HEK293T (cell line): ENCODE measurements at regions not wholly inside any gene's neighbourhood (a gene's known extent, or its start where the extent isn't known, plus 50 kb on each side); places are given as distances from the start of the nearest gene placed in this dataset.

Experiments
- CTCF ChIA-PET: fragments of 350-600 bp; formaldehyde crosslinking; extraction: SDS; loops from one replicate; lab custom pipeline; 2021; ENCODE audit warnings: antibody characterized with exemption, inconsistent platforms; lab: Yijun Ruan, JAX
- POLR2A ChIA-PET: fragments of 350-600 bp; formaldehyde crosslinking; extraction: SDS; loops from one replicate; lab custom pipeline; 2020; ENCODE audit warnings: antibody characterized with exemption, inconsistent platforms; lab: Yijun Ruan, JAX
- DNase-seq: peaks from one replicate; pipeline ENCODE4 v3.0.0; 2012; ENCODE audit warnings: mixed read lengths; ENCODE audit errors: extremely low spot score
- ARNT ChIP-seq: fragments of 450-650 bp; IDR thresholded peaks from 2 replicates; pipeline ENCODE4 v1.6.1; 2017; ENCODE audit warnings: mild to moderate bottlenecking
- BHLHE40 ChIP-seq: fragments of 450-650 bp; IDR thresholded peaks from 2 replicates; pipeline ENCODE4 v1.6.1; 2016; ENCODE audit warnings: mild to moderate bottlenecking, moderate library complexity, borderline replicate concordance
- CTBP1 ChIP-seq: fragments of 450-650 bp; IDR thresholded peaks from 2 replicates; pipeline ENCODE4 v1.6.1; 2016; ENCODE audit warnings: borderline replicate concordance
- ELF4 ChIP-seq: fragments of 450-650 bp; IDR thresholded peaks from 2 replicates; pipeline ENCODE4 v1.6.1; 2017; ENCODE audit warnings: antibody characterized with exemption
- FOXA1 ChIP-seq: fragments of 450-650 bp; IDR thresholded peaks from 2 replicates; pipeline ENCODE4 v1.6.1; 2016; ENCODE audit warnings: mild to moderate bottlenecking
- FOXK2 ChIP-seq: fragments of 450-650 bp; IDR thresholded peaks from 2 replicates; pipeline ENCODE4 v1.6.1; 2016; ENCODE audit warnings: mild to moderate bottlenecking
- FOXM1 ChIP-seq: fragments of 450-650 bp; IDR thresholded peaks from 2 replicates; pipeline ENCODE4 v1.6.1; 2017; ENCODE audit warnings: mild to moderate bottlenecking, borderline replicate concordance
- HDGF ChIP-seq: fragments of 450-650 bp; IDR thresholded peaks from 2 replicates; pipeline ENCODE4 v1.6.1; 2017; ENCODE audit warnings: antibody characterized with exemption, borderline replicate concordance
- L3MBTL2 ChIP-seq: fragments of 450-650 bp; conservative IDR thresholded peaks from 2 replicates; pipeline ENCODE4 v1.6.1; 2016; ENCODE audit warnings: mild to moderate bottlenecking
- LEF1 ChIP-seq: fragments of 450-650 bp; IDR thresholded peaks from 2 replicates; pipeline ENCODE4 v1.6.1; 2017; ENCODE audit warnings: mild to moderate bottlenecking, borderline replicate concordance
- NFRKB ChIP-seq: fragments of 450-650 bp; IDR thresholded peaks from 2 replicates; pipeline ENCODE4 v1.6.1; 2016; ENCODE audit warnings: mild to moderate bottlenecking, moderate library complexity
- SP1 ChIP-seq: fragments of 450-650 bp; IDR thresholded peaks from 2 replicates; pipeline ENCODE4 v1.6.1; 2017
- SUZ12 ChIP-seq: fragments of 450-650 bp; IDR thresholded peaks from 2 replicates; pipeline ENCODE4 v1.6.1; 2016; ENCODE audit warnings: mild to moderate bottlenecking
- TARDBP ChIP-seq: fragments of 450-650 bp; IDR thresholded peaks from 2 replicates; pipeline ENCODE4 v1.6.1; 2016
- ZNF384 ChIP-seq: fragments of 450-650 bp; IDR thresholded peaks from 2 replicates; pipeline ENCODE4 v1.6.1; 2016
- TF ChIP-seq, protein P1 (sequence below): fragments of 450-650 bp; IDR thresholded peaks from 2 replicates; pipeline ENCODE4 v1.6.1; 2016

DNA sequence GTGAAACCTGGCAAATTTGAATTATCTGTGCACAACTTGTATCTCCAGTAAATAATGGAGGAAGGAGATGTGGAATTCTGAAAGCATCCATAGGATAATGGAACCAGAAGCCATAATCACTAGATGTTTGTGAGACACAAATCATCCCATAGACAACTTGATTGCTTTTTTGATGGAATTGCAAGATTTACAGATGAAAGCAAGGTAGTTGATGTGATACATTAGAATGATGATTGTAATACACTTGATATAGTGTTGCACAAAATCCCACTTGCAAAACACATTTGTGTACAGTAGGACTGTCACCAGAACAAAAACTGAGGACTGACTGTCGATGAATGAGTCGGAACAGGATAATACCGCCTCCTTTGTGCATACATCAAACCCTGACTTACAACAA, 178.3 kb downstream of the IRS2 start:
- DNase-seq = no peak
- TF ChIP-seq TARDBP (no peak), SP1 (no peak), FOXK2 (no peak), FOXM1 (no peak), HDGF (no peak), SUZ12 (no peak)
- TF ChIP-seq, protein P1, sequence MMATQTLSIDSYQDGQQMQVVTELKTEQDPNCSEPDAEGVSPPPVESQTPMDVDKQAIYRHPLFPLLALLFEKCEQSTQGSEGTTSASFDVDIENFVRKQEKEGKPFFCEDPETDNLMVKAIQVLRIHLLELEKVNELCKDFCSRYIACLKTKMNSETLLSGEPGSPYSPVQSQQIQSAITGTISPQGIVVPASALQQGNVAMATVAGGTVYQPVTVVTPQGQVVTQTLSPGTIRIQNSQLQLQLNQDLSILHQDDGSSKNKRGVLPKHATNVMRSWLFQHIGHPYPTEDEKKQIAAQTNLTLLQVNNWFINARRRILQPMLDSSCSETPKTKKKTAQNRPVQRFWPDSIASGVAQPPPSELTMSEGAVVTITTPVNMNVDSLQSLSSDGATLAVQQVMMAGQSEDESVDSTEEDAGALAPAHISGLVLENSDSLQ = no peak
- ChIA-PET CTCF (no interaction called here), POLR2A (no interaction called here)

DNA sequence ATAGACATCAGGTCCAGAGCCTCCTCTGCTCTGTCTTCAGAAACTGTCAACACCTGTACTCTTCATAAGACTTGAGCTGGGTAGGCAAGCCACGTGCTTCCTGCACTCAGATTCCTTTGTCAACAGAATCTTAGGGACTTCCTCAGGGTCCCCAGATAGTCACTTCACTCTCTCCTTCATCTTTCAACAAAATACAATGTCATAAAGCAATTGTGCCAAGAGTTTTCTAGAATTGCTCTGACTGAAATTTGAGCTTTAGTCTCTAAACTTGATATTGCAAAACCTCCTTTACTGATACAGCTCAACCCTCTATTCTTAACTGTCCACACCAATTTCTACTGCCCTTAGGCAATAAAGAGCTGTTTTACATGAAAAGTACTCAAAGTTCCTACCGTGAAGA, 179.9 kb downstream of the IRS2 start:
- CTCF ChIA-PET = no interaction called here
- POLR2A ChIA-PET = no interaction called here
- TF ChIP-seq ZNF384 (no peak), SUZ12 (no peak), BHLHE40 (no peak), SP1 (no peak), HDGF (no peak), ELF4 (no peak), CTBP1 (no peak), L3MBTL2 (no peak), TARDBP (no peak), LEF1 (no peak), ARNT (no peak), NFRKB (no peak), FOXM1 (no peak), FOXK2 (no peak), FOXA1 (no peak)
- TF ChIP-seq, protein P1 = no peak
- DNase-seq = no peak

DNA sequence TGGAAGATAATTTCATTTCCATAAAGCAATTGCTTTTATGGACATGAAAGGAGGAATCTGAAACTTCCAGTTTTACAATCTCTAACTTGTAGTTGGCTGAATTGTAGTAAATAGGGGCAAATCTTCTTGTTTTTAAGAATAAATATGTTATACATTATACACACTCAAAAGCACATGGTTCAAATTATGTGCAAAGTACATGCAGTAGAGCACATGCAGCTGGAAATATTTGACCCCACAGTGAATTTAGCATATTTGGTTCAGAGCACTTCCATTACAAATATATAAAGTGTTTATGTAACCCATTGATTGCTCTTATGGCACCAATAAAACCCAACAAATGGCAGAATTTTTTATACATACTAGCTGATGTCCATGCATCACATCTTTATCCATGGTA, 180.5 kb downstream of the IRS2 start:
- CTCF ChIA-PET = no interaction called here
- TF ChIP-seq HDGF (no peak), SP1 (no peak), L3MBTL2 (no peak), SUZ12 (no peak), ELF4 (no peak), ARNT (no peak), FOXK2 (no peak), TARDBP (no peak), FOXA1 (no peak), ZNF384 (no peak), CTBP1 (no peak), BHLHE40 (no peak), NFRKB (no peak), FOXM1 (no peak), LEF1 (no peak)
- TF ChIP-seq, protein P1 = no peak
- POLR2A ChIA-PET = no interaction called here
- DNase-seq = no peak

DNA sequence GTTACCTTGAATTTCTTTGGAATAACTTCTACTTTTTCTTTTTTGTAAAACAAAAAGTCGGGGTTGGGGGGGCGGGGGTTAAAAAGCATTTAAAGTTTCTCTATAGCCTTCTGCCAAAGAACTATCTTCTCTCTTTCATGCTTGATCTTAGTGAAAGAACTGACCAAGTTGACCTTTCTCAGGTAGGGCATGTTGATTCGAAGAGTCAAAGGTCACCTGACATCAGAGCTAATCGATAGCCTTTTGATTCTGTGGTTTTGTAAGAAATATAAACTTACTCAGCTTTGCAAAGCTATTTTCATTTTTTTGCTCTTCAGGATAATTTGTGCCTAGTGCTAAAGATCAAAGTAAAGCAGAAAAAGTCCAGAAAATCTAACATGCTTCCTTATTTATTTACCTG, 181.5 kb downstream of the IRS2 start:
- no peak for TF ChIP-seq TARDBP
- no peak for TF ChIP-seq ARNT
- no peak for TF ChIP-seq CTBP1
- TF ChIP-seq SP1 = no peak
- TF ChIP-seq L3MBTL2 = no peak
- TF ChIP-seq HDGF = no peak
- no peak for TF ChIP-seq FOXM1
- no peak for TF ChIP-seq ELF4
- no peak for TF ChIP-seq SUZ12
- TF ChIP-seq FOXA1 = no peak
- TF ChIP-seq, protein P1 = no peak
- TF ChIP-seq BHLHE40 = no peak
- no peak for TF ChIP-seq ZNF384
- TF ChIP-seq FOXK2 = no peak
- TF ChIP-seq LEF1 = no peak
- no peak for TF ChIP-seq NFRKB
- ChIA-PET POLR2A (no interaction called here), CTCF (no interaction called here)
- DNase-seq = no peak

DNA sequence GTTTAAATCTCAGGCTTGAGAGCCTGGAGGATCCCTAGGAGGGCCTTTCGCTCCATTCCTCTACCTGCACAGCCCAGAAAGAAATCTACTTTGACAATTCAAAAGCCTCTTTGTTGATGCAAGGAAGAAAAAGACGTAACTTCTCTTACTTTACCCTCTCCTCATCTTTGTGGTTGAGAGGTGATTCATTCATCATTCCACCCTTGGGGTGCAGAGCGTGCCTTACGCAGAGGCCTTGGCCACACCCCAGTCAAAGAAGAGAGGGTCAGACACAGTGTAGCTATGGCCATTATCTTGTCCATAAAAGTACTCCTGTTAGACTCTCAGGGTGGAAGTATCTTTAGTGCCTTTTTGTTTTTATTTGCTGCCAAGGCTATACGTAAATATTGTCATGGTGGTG, 184.0 kb downstream of the IRS2 start:
- ChIA-PET CTCF (no interaction called here), POLR2A (no interaction called here)
- no peak for DNase-seq
- no peak for TF ChIP-seq ZNF384
- TF ChIP-seq, protein P1 = no peak
- no peak for TF ChIP-seq FOXM1
- TF ChIP-seq TARDBP = no peak
- TF ChIP-seq HDGF = no peak
- no peak for TF ChIP-seq L3MBTL2
- no peak for TF ChIP-seq ARNT
- TF ChIP-seq FOXK2 = no peak
- no peak for TF ChIP-seq SP1
- no peak for TF ChIP-seq FOXA1
- TF ChIP-seq SUZ12 = no peak
